Limb (tissue), 2 donors: ENCODE measurements at regions not wholly inside any gene's neighbourhood (a gene's known extent, or its start where the extent isn't known, plus 50 kb on each side); places are given as distances from the start of the nearest gene placed in this dataset.
"Not testable (repeated sequence)": the region's sequence is repeated elsewhere in the genome, so short reads cannot be mapped to it uniquely, and the experiment has no call there.

Experiments
- DNase-seq, 2 donors: peaks; one replicate each; pipeline ENCODE4 v3.0.0-alpha.2; 2016; ENCODE audit errors: extremely low spot score in 2 of 2

DNA sequence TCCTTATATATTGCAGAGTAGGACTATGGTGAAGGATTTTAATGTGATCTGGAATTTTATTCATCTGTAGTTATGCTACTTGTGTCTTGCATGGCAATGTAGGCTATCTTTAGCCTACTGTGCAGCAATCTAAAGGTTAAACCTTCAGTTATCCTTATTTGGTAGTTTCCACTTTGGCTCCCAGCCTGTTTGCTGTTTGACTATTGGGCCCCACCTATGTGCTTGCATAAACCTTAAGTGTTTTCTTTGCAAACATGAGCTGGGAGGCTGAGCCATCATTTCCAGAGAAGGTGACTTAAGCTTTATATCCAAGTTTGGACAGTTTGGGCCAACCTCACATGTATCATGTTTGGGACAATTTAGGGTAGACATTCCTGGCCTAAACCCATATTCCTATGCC lies 537.5 kb downstream of the BTBD3 start:
- DNase-seq: no peak

DNA sequence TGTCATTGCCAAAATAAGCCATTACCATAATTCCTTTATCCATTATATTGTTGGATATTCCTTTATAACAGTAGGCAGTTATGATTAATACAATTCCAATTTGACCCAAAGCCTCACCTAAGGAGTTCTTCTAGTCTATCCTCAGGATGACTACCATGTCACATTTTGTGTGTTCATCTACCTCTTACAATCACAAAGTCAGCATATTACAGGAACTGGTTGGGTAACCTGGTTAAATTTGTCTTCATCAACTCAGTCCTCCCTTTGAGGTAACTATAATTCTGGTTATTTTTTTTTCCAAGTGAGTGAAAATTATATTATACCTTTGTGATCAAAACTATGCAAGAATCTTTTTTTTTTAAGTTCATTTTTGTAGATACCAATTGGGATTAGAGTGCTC lies 540.5 kb downstream of the BTBD3 start:
- DNase-seq: no peak

DNA sequence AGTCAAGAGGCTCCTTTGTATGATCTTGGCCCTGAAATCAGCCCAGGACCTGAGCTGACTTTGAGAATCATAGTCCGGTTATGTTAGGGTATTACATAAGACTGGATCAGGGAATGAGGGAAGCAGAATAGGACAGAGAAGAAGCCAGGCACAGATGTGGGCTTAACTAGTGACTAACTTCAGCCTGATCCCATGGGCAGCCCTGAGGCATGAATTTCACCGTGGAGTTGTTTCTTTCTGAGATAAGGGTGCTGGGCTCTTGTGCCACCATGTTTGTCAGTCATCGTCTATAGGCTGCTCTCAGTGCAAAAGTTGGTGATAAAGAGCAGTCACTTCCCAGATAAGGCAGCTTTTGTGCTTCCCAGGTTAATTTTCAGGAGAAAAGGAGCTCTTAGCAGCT lies 544.7 kb upstream of the SPTLC3 start:
- DNase-seq: no peak

DNA sequence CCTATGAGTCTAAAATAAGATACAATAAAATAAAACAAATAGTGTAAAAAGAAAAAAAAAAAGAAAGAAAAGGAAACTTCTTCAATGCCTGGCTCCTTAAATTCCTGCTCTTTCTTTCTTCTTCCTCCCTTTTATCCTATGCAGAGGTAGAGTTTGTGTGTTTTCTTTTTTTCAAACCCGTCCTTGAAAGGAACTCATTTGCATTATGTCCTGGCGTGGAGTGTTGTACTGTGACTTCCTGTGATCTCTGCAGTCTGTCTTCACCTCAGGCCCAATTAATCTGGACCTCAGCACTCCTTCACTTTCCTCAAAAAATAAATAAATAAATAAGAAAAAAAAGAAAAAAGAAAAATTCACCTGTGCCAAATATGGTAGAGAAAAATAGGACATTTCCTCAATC lies 541.9 kb upstream of the SPTLC3 start:
- no peak for DNase-seq

DNA sequence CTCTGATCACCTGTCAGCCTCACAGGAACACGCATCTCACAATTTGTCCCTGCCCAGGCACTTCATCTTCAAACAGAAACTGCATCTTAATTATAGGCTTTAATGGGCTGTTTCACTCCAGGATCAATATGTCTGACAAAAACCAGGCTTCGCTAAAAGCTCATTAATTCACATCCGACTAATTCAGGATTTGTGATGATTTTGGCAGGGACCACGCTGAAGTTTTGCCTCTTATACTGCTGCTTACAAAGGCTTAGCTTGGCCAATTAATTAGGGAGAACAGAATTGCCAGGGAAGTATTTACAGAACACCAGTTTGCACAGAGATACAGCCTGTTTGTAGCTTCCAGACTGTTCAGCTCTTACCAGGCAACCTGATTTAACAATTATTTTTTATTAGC lies 541.0 kb upstream of the SPTLC3 start:
- no peak for DNase-seq

DNA sequence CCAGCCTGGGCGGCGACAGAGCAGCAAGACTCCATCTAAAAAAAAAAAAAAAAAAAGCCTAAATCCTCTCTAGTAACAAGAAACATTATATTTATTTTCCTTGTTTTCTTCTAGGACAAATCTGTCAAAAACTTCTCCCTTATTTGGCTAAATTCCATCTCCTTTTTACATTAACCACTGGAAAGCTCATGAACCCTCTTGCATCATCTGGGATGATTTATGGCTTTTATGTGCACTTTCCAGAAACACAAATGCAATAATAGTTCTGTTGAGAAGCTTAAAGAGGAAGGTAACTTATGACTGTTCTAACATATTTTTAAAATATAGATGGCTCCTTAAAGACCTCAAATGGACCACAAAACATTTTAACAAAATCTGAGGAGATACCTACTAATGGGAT lies 526.1 kb upstream of the SPTLC3 start:
- DNase-seq: no peak

DNA sequence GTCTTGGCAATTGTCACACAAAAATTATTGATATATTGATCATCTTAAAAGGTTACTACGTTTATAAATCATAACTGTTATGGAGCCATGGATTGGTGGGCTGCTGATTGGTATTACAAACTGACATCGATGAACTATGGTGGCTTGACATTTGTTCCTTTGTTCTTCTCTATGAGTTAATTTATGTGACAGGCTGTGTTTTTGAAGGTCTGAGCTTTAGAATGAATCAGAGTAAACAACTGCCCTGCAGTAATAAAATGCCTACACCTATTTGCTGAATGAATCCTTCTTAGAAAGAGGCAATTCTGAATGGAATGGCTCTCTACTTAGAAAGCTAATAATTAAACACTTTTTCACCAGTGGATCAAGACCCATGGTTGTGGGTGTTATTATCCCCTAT lies 506.3 kb upstream of the SPTLC3 start:
- no peak for DNase-seq

DNA sequence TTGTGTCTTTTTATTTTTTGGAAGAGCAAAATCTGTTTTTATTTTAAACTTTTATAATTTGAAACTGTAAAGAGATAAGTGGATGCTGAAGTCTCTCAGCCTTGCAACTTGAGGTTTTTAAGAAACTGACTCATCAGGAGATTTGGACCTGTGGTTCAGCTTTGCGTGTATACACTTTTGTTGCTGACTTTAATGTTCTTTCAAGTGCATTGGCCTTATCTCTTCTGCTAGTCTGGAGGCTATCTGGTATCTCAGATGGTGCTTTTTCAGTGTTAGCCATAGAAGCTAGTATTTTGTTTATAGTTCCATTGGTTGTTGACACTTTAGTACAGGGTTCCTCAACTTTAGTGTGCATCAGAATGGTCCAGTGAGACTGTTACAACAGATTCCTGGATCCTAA lies 504.0 kb upstream of the SPTLC3 start:
- no peak for DNase-seq

DNA sequence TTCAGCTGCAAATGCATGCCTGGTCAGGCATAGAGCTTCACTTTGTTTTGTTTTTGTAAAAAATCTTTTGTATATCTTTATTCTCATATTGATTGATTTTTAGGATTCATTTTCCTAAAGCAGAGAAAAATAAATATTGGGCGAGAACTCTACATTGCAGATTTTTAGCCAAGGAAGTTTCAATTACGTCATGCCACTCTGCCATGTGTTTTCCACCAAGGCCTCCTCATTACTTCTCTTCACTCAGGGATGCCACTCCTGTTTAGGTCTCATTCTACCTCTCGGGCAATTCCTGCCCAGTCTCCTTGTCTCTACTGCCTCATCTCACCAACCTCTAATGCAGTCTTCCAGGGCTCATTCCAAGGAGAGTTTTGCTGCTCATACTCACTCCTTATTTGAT lies 497.3 kb upstream of the SPTLC3 start:
- no peak for DNase-seq

DNA sequence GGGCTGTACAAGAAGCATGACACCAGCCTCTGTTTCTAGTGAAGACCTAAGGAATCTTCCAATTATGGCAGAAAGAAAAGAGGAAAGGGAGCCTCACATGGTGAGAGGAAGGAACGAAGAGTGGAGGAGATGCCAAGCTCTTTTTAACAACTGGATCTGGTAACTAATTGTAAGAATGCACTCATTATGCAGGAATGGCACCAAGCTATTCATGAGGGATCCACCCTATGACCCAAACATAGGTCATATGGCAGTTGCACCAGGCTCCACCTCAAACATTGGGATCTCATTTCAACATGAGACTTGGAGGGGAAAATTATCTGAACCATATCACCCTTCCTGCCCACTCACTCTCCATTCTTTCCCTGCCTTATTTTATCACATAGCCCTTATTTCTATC lies 496.0 kb upstream of the SPTLC3 start:
- no peak for DNase-seq

DNA sequence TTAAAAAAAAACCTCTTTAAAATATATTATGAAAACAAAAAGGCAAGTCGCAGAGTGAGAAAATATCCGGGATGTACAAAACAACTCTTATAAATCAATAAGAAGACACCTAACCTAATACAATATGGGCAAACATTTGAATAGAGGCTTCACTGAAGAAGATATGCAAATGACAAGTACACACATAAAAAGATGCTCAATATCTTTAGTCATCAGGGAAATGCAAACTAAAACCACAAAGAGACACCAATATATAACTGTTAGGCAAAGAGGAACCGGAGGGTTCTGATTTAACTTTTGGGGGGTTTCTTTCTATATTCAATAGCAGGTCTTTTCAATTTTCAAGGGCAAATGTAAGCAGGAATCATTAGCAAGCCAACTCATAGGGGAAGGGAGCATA lies 480.7 kb upstream of the SPTLC3 start:
- no peak for DNase-seq

DNA sequence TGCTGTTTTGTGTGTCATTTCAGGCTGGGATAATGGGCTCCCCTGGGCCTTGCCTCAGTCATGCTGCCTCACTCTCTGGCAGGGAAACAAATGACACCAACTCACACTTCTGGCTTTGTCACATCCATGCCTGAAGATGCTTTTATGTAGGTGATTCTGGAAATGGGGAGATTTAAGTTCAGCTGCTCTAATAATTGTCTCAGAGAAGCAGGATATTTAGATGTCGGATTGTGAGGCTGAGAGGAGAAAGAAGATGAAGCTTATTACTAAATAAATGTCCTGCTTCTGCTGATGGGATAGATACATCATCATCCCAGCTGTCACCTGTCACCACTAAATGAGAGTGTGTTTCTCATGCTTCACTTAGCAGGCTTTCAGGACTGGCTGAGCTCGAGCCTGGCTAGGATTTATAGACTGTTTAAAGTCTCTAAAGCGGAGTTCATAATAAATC lies 480.2 kb upstream of the SPTLC3 start:
- DNase-seq: no peak

DNA sequence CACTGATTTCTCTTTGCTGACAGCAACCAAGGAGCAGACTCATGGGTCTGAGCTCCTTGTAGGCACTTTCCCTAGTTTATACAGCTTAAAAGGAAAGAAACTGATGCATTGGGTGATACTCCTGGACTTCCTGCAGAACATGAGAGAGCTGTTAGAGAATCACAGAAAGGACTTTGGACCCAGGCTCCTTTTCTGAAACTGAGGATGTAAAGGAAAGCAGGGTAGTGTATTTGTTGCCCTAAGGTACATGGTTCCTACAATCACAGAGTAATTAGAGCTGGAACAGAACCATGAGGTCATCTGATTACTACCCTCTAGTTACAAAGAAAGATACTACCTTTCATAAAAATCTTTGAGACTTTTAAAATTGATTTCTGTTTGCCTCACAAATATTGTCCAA lies 477.1 kb upstream of the SPTLC3 start:
- no peak for DNase-seq

DNA sequence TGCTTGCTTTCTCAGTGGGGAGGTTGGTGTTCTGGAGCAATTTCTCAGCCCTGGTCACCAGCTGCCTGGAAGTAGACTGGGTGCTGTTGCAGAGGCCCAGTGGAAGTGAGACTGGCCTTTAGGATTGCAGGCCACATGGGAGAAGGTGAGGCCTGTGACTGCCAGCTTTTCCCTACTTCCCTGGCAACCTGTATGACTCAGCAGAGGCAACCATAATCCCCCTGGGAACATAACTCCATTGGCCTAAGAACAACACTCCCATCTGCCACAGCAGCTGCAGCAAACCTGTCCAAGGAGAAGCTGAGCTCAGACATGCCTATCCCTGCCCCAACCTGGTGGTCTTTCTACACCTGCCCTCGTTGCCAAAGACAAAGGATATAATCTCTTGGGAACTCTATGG lies 473.5 kb upstream of the SPTLC3 start:
- no peak for DNase-seq

DNA sequence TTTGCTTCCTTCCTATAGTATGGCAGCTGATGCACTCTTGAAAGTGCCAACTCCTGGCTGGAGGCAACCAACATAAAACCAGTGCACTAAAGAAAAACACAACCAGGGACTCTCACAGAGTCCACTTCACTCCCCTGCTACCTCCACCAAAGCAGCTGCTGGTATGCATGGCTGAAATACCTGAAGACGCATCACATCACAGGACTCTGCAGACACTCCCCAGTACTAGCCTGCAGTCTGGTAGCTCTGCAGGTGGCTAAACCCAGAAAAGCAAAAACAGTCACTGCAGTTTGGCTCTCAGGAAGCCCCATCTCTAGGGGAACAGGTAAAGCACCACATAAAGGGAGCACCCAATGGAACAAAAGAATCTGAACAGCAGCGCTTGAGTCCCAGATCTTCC lies 473.0 kb upstream of the SPTLC3 start:
- no peak for DNase-seq

DNA sequence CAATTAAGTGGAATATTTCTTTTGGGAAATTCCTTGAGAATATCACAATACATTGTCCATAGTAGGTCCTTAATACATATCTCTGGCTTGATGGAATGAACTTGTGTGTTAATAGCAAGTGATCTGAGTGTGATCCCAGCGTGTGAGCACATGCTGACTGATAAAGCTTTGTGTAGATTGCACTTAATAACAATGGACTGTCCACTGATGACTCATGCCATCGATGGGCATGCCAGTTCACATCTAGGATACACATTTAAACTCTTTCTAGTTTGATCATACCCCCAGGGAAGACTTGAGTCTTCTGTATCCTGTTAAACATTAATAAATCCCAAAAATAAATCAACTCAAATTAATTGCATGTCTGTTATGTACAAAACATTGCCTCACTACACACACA lies 454.3 kb upstream of the SPTLC3 start:
- no peak for DNase-seq

DNA sequence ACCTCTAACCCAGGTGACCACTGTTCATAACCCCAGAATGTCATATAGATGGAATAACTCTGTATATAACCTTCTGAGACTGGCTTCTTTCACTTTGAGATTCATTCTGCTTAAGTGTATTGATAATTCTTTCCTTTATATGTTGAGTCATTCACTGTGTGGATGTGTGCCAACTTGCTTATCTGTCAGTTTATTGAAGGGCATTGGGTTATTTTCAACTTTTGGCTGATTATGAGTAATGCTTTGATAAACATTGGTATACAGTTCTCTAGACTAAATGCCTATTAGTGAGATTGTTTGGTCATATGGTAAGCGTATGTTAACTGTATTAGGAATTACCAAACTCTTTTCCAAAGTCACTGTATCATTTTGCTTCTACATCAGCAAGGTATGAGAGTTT lies 453.4 kb upstream of the SPTLC3 start:
- no peak for DNase-seq

DNA sequence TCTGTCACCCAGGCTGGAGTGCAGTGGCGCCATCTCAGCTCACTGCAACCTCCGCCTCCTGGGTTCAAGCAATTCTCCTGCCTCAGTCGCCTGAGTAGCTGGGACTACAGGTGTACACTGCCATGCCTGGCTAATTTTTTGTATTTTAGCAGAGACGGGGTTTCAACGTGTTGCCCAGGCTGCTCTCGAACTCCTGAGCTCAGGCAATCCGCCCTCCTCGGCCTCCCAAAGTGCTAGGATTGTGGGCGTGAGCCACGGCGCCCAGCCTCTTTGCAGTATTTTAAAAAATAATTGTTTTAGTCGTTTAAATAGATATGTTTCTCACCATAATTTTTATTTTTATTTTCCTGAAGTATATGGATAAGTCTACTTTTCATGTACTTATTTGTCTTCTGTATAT lies 452.9 kb upstream of the SPTLC3 start:
- DNase-seq: not testable (repeated sequence)

DNA sequence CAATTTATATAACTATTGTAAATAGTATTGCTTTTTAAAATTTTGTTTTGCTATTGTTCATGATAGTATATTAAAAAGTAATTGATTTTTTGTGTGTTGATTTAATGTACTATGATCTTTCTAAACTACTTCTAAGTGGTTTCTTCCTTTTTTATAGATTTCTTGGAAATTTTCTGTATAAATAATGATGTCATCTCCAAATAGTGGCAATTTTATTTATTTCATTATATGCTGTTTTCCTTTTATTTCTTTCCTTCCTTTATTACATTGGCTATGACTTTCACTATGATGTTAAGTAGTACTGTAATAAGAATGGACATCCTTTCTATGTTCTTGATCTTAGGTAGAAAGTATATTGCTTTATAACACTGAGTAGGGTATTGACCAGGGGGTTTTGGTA lies 451.5 kb upstream of the SPTLC3 start:
- DNase-seq: no peak

DNA sequence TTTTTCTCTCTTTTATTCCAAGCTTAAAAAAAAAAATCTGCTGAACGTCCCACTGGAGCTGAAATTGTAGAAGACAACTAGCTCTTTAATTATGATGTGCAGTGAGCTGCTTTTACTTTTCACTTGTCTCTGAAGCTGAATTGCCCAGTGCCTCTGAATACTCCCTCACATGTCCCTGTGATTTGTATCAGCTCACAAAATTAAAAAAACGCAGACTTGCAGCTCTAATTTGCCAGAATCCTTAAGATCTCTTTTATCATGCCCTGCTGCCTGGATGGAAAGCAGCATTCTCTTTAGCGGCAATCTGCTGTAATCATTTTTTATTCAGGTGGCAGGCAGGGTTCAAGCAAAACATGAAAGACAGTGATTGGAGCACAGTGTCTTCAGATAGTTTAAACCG lies 443.8 kb upstream of the SPTLC3 start:
- no peak for DNase-seq

DNA sequence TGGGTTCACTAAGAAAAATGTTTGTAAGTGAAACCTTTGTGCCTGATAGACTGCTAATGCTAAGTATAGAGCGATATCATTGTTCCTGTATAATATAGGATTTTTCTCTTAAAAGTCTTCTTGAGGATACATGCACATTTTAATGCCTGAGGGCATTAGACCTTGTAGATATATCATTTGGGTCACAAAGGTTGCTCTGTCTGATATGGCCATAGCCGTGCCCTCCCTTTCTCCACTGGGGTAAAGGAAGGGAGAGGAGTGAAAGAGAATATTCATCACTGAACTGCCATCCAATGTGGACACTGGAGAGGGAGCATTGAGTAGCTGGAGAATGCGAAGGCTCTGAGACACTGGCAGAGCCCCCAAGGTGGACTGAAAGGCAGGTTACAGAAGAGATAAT lies 442.2 kb upstream of the SPTLC3 start:
- no peak for DNase-seq

DNA sequence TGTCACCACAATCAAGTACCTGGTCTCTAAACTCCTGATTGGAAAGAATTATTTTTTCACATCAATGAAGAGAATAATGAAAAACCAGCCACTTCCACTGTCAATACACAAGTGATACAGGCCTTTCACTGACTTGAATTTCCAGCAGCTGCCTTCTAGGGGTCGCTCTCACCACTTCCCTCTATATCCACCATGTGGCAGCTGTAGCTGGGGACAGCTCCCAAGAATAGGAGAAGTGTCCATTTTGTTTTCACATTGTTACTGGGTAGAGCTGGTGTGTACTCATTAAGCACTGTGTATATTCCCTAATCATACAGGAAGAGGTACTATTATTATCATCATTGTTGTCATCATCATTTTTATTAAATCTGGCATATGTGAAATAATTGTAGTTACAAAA lies 438.4 kb upstream of the SPTLC3 start:
- no peak for DNase-seq

DNA sequence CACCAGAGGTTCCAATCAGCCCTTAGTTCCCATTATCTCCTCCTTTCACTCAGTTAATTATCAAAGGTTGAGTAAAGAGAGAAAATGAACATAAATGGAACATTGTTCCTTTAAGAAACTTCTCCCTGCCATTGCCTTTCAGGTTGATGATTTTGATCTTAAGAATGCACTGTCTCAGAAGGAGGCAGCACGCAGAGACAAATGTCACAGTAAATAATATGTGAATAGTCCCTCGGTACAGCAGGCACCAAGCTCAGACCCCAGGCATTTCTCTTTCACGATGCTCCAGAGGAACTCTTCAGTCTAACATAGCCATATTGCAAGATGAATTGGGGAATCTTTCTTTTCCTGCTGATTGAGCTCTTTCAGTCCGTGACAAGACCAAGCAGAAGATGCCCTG lies 435.3 kb upstream of the SPTLC3 start:
- no peak for DNase-seq

DNA sequence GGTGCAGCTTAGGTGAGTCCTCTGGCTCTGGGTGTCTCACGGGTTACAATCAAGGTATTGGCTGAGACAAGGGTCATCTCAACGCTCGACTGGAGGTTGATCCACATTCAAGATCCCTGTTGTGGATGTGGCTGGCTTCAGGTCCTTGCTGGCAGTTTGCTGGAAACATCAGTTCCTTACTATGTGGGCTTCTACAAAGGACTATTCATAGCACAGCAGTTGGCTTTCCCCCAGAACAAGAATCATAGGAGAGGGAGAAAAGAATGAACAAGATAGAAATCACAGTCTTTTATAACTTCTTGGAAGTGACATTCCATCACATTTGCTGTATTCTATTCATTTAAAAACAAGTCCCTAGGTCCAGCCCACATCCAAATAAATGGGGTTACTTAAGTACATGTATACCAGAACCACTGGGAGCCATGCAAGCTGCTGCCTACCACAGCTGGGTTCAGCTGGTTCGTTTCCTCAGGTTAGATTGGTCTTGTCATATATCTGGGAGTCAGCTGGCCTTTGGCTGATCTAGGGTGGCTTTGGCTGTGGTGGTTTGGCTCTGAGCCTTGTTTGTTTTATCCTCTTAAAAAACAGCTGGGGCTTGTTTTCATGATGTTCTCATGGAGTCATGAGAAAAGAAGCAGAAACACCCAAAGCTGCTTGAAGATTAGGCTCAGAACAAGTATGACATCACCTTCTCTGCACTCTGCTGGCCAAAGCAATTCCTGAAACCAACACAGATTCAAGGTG lies 433.2 kb upstream of the SPTLC3 start:
- DNase-seq: peak; percentile 59 to 75
